MM.1S (cell line): ENCODE measurements at regions not wholly inside any gene's neighbourhood (a gene's known extent, or its start where the extent isn't known, plus 50 kb on each side); places are given as distances from the start of the nearest gene placed in this dataset.

Source experiments
- EZH2 ChIP-seq: fragments of 300-600 bp; sonication (generic); optimal IDR thresholded peaks from 2 replicates; pipeline ENCODE3; 2017; ENCODE audit warnings: low read depth, mild to moderate bottlenecking, antibody characterized with exemption, low read length, mixed read lengths
- EZH2phosphoT487 ChIP-seq: fragments of 300-600 bp; sonication (generic); IDR thresholded peaks from 2 replicates; pipeline ENCODE4 v1.6.1; 2018; ENCODE audit warnings: antibody characterized with exemption, low read length
- TF ChIP-seq, protein P1 (sequence below): fragments of 300-600 bp; sonication (generic); IDR thresholded peaks from 2 replicates; pipeline ENCODE4 v1.5.1; 2016; ENCODE audit warnings: antibody characterized with exemption, low read length, mixed read lengths

DNA sequence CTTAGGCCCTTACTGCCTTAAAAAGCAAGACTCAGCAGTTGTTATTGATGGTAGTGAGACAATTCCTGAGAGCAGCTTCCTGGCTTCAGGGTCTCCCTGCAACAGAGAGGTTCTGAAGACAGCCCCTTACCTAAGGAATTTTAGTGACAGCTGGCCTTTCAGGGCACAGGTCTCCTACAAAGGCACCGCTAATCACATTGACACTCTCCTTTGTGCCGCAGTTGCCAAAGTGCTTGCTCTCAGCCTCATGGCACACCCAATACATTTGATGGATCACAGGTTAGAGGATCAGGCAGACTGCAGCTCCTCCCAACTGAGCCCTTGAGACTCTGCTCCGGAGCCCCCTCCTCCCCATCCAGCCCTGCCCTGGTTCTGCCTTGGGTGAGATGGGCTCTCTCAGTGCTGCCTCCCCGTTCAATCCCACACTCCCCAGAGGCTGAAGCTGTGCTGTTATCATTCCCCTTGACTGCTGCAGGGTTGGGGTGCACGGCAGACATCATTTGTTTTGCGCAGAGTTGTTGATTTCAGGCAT is 198.2 kb downstream of the EMX2 start:
- TF ChIP-seq EZH2phosphoT487, result no peak
- TF ChIP-seq, protein P1, sequence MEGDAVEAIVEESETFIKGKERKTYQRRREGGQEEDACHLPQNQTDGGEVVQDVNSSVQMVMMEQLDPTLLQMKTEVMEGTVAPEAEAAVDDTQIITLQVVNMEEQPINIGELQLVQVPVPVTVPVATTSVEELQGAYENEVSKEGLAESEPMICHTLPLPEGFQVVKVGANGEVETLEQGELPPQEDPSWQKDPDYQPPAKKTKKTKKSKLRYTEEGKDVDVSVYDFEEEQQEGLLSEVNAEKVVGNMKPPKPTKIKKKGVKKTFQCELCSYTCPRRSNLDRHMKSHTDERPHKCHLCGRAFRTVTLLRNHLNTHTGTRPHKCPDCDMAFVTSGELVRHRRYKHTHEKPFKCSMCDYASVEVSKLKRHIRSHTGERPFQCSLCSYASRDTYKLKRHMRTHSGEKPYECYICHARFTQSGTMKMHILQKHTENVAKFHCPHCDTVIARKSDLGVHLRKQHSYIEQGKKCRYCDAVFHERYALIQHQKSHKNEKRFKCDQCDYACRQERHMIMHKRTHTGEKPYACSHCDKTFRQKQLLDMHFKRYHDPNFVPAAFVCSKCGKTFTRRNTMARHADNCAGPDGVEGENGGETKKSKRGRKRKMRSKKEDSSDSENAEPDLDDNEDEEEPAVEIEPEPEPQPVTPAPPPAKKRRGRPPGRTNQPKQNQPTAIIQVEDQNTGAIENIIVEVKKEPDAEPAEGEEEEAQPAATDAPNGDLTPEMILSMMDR, result no peak
- no peak for TF ChIP-seq EZH2
